B cell (primary cell): ENCODE measurements at regions not wholly inside any gene's neighbourhood (a gene's known extent, or its start where the extent isn't known, plus 50 kb on each side); places are given as distances from the start of the nearest gene placed in this dataset.

Experiments used
- EZH2 ChIP-seq: IDR thresholded peaks from 2 replicates; pipeline ENCODE4 v1.6.1; 2012; ENCODE audit warnings: borderline replicate concordance, low read depth, mild to moderate bottlenecking, moderate library complexity, low read length; ENCODE audit not compliant: insufficient read depth, poor library complexity, severe bottlenecking
- TF ChIP-seq, protein P1 (sequence below): fragments of 200-600 bp; IDR thresholded peaks from one replicate; pipeline ENCODE4 v1.8.0; 2022; ENCODE audit warnings: antibody characterized with exemption, mild to moderate bottlenecking

DNA sequence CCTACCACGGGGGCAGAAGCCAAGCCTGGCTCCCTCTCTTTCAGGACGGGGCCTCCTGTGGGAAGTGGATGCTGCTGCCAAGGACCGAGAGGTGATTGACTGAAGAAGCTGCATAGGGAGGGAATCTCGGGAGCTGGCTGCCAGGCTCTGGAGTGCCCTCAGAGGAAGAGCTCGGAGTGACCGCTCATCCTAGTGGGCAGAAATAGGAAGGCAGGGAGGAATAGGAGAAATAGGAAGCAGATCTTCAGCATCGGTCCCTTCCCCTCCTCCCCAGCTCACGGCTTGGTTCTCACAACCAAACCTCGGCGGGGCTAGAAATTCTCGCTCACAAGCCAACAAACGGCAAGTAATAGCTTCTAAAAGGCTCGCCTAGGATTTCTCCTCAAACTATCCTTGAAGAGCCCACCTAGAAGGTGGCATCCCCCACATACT, 159.9 kb upstream of the RAI14 start:
- TF ChIP-seq, protein P1, sequence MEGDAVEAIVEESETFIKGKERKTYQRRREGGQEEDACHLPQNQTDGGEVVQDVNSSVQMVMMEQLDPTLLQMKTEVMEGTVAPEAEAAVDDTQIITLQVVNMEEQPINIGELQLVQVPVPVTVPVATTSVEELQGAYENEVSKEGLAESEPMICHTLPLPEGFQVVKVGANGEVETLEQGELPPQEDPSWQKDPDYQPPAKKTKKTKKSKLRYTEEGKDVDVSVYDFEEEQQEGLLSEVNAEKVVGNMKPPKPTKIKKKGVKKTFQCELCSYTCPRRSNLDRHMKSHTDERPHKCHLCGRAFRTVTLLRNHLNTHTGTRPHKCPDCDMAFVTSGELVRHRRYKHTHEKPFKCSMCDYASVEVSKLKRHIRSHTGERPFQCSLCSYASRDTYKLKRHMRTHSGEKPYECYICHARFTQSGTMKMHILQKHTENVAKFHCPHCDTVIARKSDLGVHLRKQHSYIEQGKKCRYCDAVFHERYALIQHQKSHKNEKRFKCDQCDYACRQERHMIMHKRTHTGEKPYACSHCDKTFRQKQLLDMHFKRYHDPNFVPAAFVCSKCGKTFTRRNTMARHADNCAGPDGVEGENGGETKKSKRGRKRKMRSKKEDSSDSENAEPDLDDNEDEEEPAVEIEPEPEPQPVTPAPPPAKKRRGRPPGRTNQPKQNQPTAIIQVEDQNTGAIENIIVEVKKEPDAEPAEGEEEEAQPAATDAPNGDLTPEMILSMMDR = no peak
- TF ChIP-seq EZH2 = no peak
